Gastroesophageal sphincter (tissue), 3 donors: ENCODE measurements at regions not wholly inside any gene's neighbourhood (a gene's known extent, or its start where the extent isn't known, plus 50 kb on each side); places are given as distances from the start of the nearest gene placed in this dataset.

ENCODE experiments used
- EP300 ChIP-seq: sonication (generic); formaldehyde crosslinking; IDR thresholded peaks from one replicate; pipeline ENCODE4 v1.6.1; 2017; ENCODE audit warnings: antibody characterized with exemption, mild to moderate bottlenecking
- POLR2AphosphoS5 ChIP-seq: sonication (generic); formaldehyde crosslinking; IDR thresholded peaks from one replicate; pipeline ENCODE4 v1.6.1; 2017; ENCODE audit warnings: antibody characterized with exemption
- TF ChIP-seq, protein P1 (sequence below), 4 experiments: fragments of 200-600 bp in 2 of 4; fragments of 450-650 bp in 2 of 4; sonication (generic) in 1 of 4; IDR thresholded peaks; one replicate each; pipeline ENCODE4 v1.5.1; 2017 to 2019; ENCODE audit warnings: antibody characterized with exemption in 4 of 4, mild to moderate bottlenecking in 2 of 4, moderate library complexity in 2 of 4

DNA sequence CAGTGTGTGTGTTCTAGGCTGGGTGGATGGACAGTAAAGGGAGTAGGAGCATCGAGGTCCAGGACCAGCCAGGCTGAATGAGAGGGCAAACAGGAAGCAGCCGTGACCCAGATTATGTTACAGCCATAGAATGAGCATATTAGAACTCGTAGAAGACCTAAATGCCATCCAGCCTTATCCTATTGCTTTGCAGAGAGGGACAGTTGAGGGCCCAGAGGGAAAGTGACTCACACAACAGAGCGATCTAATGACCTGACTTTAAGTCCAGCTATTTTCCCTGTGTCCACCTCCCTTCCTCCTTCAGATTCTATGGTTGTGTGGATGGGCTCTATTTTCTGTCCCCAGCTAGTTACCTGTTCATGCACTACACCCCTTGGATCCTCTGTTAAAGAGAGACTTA lies 634.1 kb upstream of the TBL1XR1 start:
- TF ChIP-seq, protein P1, sequence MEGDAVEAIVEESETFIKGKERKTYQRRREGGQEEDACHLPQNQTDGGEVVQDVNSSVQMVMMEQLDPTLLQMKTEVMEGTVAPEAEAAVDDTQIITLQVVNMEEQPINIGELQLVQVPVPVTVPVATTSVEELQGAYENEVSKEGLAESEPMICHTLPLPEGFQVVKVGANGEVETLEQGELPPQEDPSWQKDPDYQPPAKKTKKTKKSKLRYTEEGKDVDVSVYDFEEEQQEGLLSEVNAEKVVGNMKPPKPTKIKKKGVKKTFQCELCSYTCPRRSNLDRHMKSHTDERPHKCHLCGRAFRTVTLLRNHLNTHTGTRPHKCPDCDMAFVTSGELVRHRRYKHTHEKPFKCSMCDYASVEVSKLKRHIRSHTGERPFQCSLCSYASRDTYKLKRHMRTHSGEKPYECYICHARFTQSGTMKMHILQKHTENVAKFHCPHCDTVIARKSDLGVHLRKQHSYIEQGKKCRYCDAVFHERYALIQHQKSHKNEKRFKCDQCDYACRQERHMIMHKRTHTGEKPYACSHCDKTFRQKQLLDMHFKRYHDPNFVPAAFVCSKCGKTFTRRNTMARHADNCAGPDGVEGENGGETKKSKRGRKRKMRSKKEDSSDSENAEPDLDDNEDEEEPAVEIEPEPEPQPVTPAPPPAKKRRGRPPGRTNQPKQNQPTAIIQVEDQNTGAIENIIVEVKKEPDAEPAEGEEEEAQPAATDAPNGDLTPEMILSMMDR (IDR thresholded peaks at IDR 0.05), result no peak
- TF ChIP-seq POLR2AphosphoS5 (no peak), EP300 (no peak)
